Chondrocyte (in vitro differentiated cells): ENCODE measurements at regions not wholly inside any gene's neighbourhood (a gene's known extent, or its start where the extent isn't known, plus 50 kb on each side); places are given as distances from the start of the nearest gene placed in this dataset.
"Not testable (repeated sequence)": the region's sequence is repeated elsewhere in the genome, so short reads cannot be mapped to it uniquely, and the experiment has no call there.

Experiments
- DNase-seq: peaks from one replicate; pipeline ENCODE4 v3.0.0; 2021; ENCODE audit warnings: mixed read lengths, low spot score
- H3K27ac Mint-ChIP-seq: one replicate; pipeline ENCODE4 v1.8.0; 2021; ENCODE audit warnings: mild to moderate bottlenecking, moderate library complexity, mixed read lengths; ENCODE audit not compliant: unreplicated experiment
- H3K27me3 Mint-ChIP-seq: 2 replicates; pipeline ENCODE4 v1.8.0; 2021; ENCODE audit warnings: low read depth, mixed read lengths
- H3K36me3 Mint-ChIP-seq: 2 replicates; pipeline ENCODE4 v1.8.0; 2021; ENCODE audit warnings: low read depth, mixed read lengths
- H3K4me1 Mint-ChIP-seq: 2 replicates; pipeline ENCODE4 v1.8.0; 2021; ENCODE audit warnings: low read depth, mild to moderate bottlenecking, mixed read lengths
- H3K4me3 Mint-ChIP-seq: one replicate; pipeline ENCODE4 v1.8.0; 2021; ENCODE audit warnings: mild to moderate bottlenecking, moderate library complexity, mixed read lengths; ENCODE audit not compliant: unreplicated experiment
- H3K9me3 Mint-ChIP-seq: 2 replicates; pipeline ENCODE4 v1.8.0; 2021; ENCODE audit warnings: low read depth, mixed read lengths
- TF ChIP-seq, protein P1 (sequence below): fragments of 200-600 bp; sonication (generic); IDR thresholded peaks from 2 replicates; pipeline ENCODE4 v1.5.0; 2021; ENCODE audit warnings: antibody characterized with exemption, mild to moderate bottlenecking, moderate library complexity

DNA sequence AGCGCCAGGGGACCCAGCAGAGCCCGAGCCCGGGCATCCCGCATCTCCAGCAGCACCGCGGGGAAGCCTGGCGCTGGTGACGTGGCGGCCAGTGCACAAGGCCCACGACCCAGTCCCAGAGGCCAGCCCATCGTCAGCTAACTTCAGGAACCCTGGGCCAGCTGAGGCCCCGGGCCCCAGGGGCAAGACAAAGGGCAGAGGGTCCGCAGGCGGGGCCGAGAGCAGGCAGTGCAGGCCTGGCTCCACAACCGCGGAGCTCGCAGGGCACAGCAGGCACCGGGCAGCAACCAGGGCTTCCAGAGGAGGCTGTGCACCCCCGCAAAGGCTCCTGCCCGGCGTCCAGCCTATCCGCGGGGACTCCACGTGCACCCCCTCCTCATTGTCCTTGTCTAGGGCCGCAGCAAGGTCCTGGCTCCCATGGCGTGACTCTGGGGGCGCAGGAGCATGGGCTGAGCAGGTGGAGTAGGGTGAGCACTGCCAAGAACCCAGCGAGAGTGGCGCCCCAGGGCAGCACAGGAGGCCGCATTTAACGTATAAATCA lies 352.5 kb downstream of the KCNJ18 start:
- H3K27me3 Mint-ChIP-seq, H3K9me3 Mint-ChIP-seq, H3K4me1 Mint-ChIP-seq, H3K27ac Mint-ChIP-seq, H3K4me3 Mint-ChIP-seq, H3K36me3 Mint-ChIP-seq, DNase-seq: not testable (repeated sequence)

DNA sequence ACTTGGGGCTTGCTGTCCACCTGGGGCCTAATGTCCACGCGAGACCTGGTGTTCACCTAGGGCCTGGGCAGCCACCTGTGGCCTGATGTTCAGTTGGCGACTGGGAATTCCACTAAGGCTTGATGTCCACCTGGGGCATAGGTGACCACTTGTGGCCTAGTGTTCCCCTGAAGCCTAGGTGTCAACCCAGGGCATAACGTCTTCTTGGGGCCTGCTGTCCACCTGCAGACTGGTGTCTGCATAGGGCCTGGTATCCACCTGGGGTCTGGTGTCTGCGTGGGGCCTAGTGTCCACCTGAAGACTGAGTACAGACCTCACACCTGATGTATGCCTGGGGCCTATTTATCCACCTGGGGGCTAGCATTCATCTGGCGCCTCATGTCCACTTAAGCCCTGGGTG lies 355.2 kb downstream of the KCNJ18 start:
- not testable (repeated sequence) for H3K4me3 Mint-ChIP-seq, H3K4me1 Mint-ChIP-seq, H3K27me3 Mint-ChIP-seq, H3K36me3 Mint-ChIP-seq, H3K9me3 Mint-ChIP-seq, H3K27ac Mint-ChIP-seq, DNase-seq

DNA sequence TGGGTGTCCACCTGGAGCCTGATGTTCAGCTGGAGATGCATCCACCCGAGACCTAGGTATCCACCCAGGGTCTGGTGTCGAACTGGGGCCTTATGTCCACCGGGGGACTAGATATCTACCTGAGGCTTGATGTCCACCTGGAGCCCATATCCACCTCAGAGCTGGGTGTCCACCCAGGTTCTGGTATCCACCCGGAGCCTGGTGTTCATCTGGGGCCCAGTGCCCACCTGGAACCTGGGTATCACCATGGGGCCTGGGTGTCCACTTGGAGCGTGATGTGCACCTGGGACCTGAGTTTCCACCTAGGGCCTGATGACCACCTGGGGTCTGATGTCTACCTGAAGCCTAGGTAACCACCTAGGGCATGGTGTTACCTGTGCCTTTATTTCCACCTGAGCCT lies 355.9 kb downstream of the KCNJ18 start:
- not testable (repeated sequence) for H3K27me3 Mint-ChIP-seq, H3K27ac Mint-ChIP-seq, H3K4me1 Mint-ChIP-seq, H3K36me3 Mint-ChIP-seq, DNase-seq, H3K9me3 Mint-ChIP-seq, H3K4me3 Mint-ChIP-seq

DNA sequence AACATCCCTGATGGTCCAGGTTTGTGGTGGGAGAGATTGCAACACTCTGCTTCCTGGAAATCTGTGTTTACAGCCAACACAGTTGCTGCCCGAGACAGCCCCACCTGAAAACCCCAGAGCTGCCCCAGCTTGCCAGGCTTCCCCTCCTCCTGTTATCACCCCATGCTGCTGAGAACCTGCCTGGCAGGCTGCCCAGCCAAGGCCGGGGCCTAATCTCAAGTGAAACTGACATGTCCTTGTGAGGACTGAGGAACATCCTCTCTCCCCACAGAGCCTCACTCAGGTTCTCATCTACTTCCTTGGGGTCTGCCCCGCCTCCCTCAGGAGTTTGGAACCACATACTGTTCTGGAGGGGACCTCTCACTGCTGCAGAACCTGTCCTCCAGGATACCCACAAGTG lies 358.4 kb downstream of the KCNJ18 start:
- not testable (repeated sequence) for DNase-seq, H3K4me3 Mint-ChIP-seq, H3K36me3 Mint-ChIP-seq, H3K9me3 Mint-ChIP-seq, H3K4me1 Mint-ChIP-seq, H3K27me3 Mint-ChIP-seq, H3K27ac Mint-ChIP-seq

DNA sequence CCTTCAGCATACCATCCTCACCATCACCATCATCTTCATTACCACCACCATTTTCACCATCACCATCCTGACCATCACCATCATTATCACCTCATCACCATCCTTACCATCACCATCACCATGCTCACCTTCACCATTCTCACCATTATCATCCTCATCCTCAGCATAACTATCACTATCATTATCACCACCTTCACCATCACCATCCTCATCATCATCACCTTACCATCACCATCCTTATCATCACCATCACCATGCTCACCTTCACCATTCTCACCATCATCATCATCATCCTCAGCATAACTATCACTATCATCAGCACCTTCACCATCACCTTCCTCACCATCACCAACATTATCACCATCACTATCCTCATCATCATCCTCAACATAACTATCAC lies 360.4 kb downstream of the KCNJ18 start:
- not testable (repeated sequence) for H3K36me3 Mint-ChIP-seq, DNase-seq, H3K9me3 Mint-ChIP-seq, H3K27me3 Mint-ChIP-seq, H3K4me3 Mint-ChIP-seq, H3K4me1 Mint-ChIP-seq, H3K27ac Mint-ChIP-seq

DNA sequence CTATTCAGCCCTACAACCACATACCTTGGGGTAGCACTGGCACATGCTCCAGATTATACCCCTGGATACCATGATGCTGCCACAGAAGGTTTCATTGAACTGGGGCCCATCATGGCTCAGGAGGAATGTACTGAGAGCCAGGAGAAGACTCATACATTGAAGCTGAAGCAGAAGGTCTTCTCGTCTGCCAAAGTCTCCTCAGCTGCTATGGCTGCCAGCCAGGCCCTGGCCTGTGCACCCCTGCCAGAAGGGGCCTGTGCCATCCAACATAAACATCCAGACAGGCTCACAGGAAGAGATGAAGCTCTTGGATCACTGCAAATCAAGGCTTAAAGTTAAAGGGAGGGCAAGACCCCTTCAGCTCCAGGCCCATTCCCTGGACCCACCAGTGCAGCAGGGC lies 364.2 kb downstream of the KCNJ18 start:
- H3K27me3 Mint-ChIP-seq, H3K36me3 Mint-ChIP-seq, H3K4me1 Mint-ChIP-seq, H3K4me3 Mint-ChIP-seq, H3K27ac Mint-ChIP-seq, DNase-seq: not testable (repeated sequence)
- H3K9me3 Mint-ChIP-seq: peaks cover 20% of the 10 kb centered on the region

DNA sequence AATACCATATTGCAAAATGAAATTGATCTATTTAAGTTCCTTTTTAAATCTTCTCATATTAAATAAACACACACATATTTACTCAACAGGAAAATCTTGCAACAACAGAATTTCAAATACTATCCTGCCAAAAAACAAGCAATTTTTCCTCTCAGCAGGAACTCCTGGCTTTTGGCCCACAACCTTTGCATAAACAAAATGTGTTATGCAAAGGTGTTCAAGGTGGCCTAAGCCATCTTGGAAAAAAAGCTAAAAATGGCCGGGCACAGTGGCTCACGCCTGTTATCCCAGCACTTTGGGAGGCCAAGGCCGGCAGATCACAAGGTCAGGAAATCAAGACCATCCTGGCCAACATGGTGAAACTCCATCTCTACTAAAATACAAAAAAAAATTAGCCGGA lies 383.6 kb downstream of the KCNJ18 start:
- DNase-seq, H3K9me3 Mint-ChIP-seq, H3K4me3 Mint-ChIP-seq, H3K36me3 Mint-ChIP-seq, H3K4me1 Mint-ChIP-seq, H3K27me3 Mint-ChIP-seq, H3K27ac Mint-ChIP-seq: not testable (repeated sequence)

DNA sequence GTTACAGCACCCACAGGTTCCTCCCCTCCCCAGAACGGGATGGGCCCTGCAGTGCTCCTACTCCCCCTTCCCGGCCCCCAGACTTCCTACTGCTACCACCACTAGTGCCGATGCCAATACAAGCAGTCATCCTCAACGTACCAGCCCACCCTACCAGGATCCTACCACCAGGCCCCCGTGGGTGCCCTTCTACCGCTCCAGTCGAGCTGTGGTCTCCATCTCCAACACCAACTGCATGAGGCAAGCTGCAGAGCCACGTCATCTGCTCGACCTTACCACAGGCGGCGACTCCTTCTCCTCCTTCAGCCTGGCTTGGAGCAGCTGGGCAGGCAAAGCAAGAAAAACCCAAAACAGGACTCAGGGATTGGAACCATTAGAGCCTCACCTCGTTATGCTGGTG lies 396.3 kb downstream of the KCNJ18 start:
- not testable (repeated sequence) for H3K36me3 Mint-ChIP-seq, H3K4me1 Mint-ChIP-seq, H3K27me3 Mint-ChIP-seq, H3K27ac Mint-ChIP-seq, H3K4me3 Mint-ChIP-seq, DNase-seq
- peaks cover 32% of the 10 kb centered on the region for H3K9me3 Mint-ChIP-seq

DNA sequence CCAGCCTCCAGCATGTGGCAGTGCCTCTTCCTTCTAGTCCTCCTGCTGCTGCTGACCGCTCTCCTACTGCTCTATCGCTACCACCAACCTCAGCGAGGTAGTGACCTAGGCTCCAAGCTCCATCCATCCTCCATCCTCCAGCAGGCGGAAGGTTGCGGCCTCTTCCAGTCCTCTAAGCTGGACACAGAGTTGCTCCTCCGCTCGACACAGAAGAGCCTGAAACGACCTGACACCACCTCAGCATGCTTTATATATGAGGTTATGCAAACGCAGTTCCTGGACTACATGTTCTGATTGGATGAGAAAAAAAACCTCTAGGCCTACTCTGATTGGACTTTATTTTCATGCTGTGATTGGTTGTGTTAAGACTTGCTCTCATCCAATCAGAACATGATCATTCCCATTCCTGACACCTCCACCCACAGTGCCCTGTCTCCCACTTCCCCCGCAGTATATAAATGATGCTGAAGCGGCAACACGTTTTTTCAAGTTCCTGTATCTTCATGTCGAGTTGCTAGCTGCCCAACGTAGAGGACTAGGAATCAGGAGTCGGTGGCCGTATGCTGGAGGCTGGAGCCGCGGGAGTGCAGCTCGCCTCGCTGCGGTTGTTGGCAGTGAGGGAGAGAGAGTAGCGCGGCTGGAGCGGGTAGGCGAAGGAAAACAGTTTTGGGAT lies 398.1 kb downstream of the KCNJ18 start:
- TF ChIP-seq, protein P1, sequence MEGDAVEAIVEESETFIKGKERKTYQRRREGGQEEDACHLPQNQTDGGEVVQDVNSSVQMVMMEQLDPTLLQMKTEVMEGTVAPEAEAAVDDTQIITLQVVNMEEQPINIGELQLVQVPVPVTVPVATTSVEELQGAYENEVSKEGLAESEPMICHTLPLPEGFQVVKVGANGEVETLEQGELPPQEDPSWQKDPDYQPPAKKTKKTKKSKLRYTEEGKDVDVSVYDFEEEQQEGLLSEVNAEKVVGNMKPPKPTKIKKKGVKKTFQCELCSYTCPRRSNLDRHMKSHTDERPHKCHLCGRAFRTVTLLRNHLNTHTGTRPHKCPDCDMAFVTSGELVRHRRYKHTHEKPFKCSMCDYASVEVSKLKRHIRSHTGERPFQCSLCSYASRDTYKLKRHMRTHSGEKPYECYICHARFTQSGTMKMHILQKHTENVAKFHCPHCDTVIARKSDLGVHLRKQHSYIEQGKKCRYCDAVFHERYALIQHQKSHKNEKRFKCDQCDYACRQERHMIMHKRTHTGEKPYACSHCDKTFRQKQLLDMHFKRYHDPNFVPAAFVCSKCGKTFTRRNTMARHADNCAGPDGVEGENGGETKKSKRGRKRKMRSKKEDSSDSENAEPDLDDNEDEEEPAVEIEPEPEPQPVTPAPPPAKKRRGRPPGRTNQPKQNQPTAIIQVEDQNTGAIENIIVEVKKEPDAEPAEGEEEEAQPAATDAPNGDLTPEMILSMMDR: no peak
- Mint-ChIP-seq H3K9me3 (peaks cover 33% of the 10 kb centered on the region), H3K36me3 (no peaks in the 10 kb centered on the region), H3K4me1 (no peaks in the 10 kb centered on the region), H3K27ac (no peak overlapping the region), H3K4me3 (no peak overlapping the region), H3K27me3 (no peaks in the 10 kb centered on the region)
- DNase-seq: no peak

DNA sequence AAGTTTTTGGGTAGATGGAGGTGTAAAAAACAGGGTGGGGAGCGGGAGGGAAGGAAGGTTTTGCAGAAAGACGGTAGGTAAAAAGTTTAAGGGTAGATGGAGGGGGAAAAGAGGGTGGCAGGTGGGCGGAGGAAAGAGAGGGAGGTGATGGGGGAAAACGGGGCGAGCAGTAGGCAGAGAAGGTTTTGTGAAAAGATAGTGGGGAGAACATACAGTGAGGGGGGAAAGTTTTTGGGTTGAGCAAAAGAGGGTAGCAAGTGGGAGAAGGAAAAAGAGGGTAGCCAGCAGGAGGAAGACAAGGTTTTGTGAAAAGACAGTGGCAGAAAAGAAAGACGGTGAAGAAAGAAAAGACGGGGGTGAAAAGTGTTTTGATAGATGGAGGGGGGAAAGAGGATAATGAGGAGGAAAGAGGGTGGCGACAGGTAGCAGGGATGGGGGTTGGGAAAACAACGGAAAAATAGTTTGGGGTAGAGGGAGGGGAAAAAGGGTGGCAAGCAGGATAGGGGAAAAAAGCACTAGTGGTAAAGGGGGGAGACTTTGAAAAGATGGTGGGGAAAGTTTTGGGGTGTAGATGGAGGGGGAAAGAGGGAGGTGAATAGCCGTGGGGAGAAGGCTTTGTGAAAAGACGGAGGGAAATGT lies 398.8 kb downstream of the KCNJ18 start:
- H3K36me3 Mint-ChIP-seq, H3K27me3 Mint-ChIP-seq, H3K27ac Mint-ChIP-seq, H3K4me1 Mint-ChIP-seq, DNase-seq: not testable (repeated sequence)
- peaks cover 33% of the 10 kb centered on the region for H3K9me3 Mint-ChIP-seq
- peak overlapping the region; percentile 60 for H3K4me3 Mint-ChIP-seq

DNA sequence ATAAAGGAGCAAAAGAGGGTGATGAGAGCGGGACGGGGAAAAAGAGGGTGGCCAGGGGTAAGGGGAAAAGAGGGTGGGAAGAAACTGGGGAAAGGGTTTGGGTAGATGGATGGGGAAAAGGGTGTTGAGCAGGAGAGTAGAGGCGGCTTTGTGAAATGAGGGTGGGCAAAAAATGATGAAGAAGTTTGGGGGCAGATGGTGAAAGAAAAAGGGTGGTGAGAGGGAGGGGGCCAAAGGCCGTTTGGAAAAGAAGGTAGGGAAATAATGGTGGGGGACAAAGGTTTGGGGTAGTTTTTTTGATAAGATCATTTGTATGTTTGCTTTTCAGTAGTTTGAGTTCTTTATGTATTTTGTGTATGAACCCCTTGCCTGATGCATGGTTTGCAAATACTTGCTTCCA lies 399.5 kb downstream of the KCNJ18 start:
- H3K9me3 Mint-ChIP-seq: peaks cover 28% of the 10 kb centered on the region
- not testable (repeated sequence) for H3K27me3 Mint-ChIP-seq, H3K27ac Mint-ChIP-seq, DNase-seq, H3K4me1 Mint-ChIP-seq, H3K4me3 Mint-ChIP-seq, H3K36me3 Mint-ChIP-seq

DNA sequence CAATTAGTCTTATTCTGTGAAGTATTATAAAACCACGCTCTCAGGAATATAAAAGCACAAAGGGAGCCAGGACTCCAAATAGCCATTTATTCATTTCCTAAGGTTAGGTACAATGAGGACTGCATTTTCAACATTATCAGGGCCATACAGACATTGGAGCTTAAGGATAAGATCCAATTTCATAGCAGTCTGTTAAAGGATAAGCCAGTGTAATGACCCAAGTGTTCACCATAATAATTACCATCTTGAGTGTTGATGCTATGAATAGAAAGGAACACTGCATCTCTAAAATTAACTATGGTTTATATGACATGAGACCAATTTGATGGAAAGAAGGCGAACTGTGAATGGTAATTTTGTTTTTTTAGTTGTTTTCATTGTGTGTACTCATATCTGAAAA lies 403.1 kb downstream of the KCNJ18 start:
- H3K36me3 Mint-ChIP-seq, DNase-seq, H3K27me3 Mint-ChIP-seq, H3K4me1 Mint-ChIP-seq, H3K27ac Mint-ChIP-seq, H3K4me3 Mint-ChIP-seq: not testable (repeated sequence)
- peaks cover 20% of the 10 kb centered on the region for H3K9me3 Mint-ChIP-seq
